ENCODE measurements at regions not wholly inside any gene's neighbourhood (a gene's known extent, or its start where the extent isn't known, plus 50 kb on each side); places are given as distances from the start of the nearest gene placed in this dataset.

DNA sequence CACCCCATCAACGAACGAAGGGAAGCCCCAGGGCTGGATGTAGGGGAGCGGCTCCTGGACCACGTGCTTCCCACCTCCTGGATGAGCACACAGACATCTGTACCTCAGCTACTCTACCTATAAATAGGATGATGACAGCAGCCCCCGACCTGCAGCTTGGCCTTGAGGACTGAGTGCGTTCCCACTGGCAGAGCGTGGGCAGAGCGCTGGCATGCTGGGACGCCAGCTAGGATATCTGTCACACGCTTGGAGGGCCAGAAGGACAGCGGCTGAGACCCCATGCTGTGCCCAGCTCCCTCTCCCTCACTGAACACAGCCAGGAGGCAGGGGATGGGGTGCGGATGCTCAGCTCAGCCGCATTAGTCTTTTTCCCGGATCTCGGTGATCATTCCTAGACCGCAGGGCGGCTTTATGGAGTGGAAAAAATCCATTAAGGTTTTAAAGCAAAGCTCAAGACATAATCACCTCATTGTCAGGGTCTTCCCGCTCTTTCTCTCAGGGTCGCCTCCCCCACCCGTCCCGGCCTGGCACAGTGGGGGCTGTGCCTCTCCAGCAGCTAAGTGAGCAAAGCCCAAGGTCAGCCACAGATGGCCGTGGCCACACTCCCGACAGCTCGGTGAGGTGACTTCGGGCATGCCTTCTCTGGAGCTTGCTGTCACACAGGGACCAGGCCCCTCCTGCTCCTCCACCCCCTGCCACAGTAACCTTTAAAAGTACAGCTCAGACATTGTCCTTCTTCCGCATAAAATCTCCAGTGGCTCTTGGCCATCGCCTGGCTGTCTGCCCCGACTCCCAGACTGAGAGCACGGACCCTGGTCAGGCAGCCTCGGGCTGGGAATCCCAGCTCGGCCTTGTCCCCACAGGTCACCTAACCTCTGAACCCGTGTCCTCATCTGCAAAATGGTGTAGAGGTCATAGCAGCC, 69.6 kb upstream of the SHISAL1 start:
- ChIA-PET POLR2A (no interaction called here), CTCF (interaction anchor here (0.6 kb wide), 1 partner anchor 66 kb away, joined by 3 read pairs; no protein-coding TSS in a partner anchor)
- no peak overlapping the region for H3K4me3 ChIP-seq (ENCODE audit: low read depth, low read length)
- no peak for TF ChIP-seq MEIS1 (CRISPR knock-in tag; IDR thresholded peaks at IDR 0.05; ENCODE audit: borderline replicate concordance)
- TF ChIP-seq, protein P1, sequence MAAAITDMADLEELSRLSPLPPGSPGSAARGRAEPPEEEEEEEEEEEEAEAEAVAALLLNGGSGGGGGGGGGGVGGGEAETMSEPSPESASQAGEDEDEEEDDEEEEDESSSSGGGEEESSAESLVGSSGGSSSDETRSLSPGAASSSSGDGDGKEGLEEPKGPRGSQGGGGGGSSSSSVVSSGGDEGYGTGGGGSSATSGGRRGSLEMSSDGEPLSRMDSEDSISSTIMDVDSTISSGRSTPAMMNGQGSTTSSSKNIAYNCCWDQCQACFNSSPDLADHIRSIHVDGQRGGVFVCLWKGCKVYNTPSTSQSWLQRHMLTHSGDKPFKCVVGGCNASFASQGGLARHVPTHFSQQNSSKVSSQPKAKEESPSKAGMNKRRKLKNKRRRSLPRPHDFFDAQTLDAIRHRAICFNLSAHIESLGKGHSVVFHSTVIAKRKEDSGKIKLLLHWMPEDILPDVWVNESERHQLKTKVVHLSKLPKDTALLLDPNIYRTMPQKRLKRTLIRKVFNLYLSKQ (tag by site-specific recombination; IDR thresholded peaks at IDR 0.05; ENCODE audit: borderline replicate concordance): no peak
- peak; percentile 59 for TF ChIP-seq ZIC2 (tag by site-specific recombination; IDR thresholded peaks at IDR 0.05)
- no peak for TF ChIP-seq ZNF140 (tag by site-specific recombination; IDR thresholded peaks at IDR 0.05)
- TF ChIP-seq HOXC10 (CRISPR knock-in tag; IDR thresholded peaks at IDR 0.05): no peak
- TF ChIP-seq ZNF473 (tag by site-specific recombination; IDR thresholded peaks at IDR 0.05): no peak
- no peak for TF ChIP-seq ZNF544 (tag by site-specific recombination; IDR thresholded peaks at IDR 0.05)
- H3K27ac ChIP-seq (ENCODE audit: extremely low read depth, low read depth, low read length): no peak overlapping the region
- H3K9me3 ChIP-seq (ENCODE audit: control insufficient read depth, insufficient read depth, low read depth, low read length): peaks cover 3% of the 10 kb centered on the region; the same call in 1 of the 2 replicates
- no peaks in the 10 kb centered on the region for H3K4me1 ChIP-seq (ENCODE audit: control insufficient read depth, insufficient read depth, low read length)
- H3K36me3 ChIP-seq (ENCODE audit: control insufficient read depth in 2 of 2, insufficient read depth in 1 of 2, low read length in 2 of 2): no peaks in the 10 kb centered on the region

DNA sequence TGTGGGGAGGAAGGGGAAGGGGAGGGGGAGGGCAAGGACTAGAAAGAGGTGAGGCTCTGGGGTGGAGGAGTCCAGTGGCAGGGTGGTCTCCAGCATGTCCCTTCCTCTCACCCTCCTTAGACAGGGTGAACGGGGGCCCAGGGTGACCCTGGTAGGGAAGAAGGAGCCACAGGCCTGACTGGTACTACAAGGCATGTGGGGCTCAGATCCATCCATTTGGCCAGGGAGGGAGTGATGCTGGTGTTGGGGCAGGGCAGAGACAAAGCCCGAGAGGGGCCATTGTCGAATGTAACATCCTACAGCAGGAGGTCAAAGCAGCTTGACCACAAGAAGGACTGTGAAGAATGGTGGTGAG, 69.0 kb upstream of the SHISAL1 start:
- Histone ChIP-seq H3K9me3 (ENCODE audit: control insufficient read depth, insufficient read depth, low read depth, low read length) (peaks cover 3% of the 10 kb centered on the region; the same call in 1 of the 2 replicates), H3K4me3 (ENCODE audit: low read depth, low read length) (no peak overlapping the region), H3K36me3 (ENCODE audit: control insufficient read depth in 2 of 2, insufficient read depth in 1 of 2, low read length in 2 of 2) (no peaks in the 10 kb centered on the region), H3K4me1 (ENCODE audit: control insufficient read depth, insufficient read depth, low read length) (no peaks in the 10 kb centered on the region), H3K27ac (ENCODE audit: extremely low read depth, low read depth, low read length) (no peak overlapping the region)
- ChIA-PET POLR2A (no interaction called here), CTCF (no interaction called here)
- no peak for TF ChIP-seq ZSCAN16 (tag by site-specific recombination; IDR thresholded peaks at IDR 0.05)
- TF ChIP-seq ZNF623 (tag by site-specific recombination; IDR thresholded peaks at IDR 0.05): no peak
- TF ChIP-seq, protein P2, sequence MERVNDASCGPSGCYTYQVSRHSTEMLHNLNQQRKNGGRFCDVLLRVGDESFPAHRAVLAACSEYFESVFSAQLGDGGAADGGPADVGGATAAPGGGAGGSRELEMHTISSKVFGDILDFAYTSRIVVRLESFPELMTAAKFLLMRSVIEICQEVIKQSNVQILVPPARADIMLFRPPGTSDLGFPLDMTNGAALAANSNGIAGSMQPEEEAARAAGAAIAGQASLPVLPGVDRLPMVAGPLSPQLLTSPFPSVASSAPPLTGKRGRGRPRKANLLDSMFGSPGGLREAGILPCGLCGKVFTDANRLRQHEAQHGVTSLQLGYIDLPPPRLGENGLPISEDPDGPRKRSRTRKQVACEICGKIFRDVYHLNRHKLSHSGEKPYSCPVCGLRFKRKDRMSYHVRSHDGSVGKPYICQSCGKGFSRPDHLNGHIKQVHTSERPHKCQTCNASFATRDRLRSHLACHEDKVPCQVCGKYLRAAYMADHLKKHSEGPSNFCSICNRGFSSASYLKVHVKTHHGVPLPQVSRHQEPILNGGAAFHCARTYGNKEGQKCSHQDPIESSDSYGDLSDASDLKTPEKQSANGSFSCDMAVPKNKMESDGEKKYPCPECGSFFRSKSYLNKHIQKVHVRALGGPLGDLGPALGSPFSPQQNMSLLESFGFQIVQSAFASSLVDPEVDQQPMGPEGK (tag by site-specific recombination; IDR thresholded peaks at IDR 0.05): no peak
- TF ChIP-seq ZNF280D (tag by site-specific recombination; IDR thresholded peaks at IDR 0.05): no peak
- TF ChIP-seq ZNF391 (tag by site-specific recombination; IDR thresholded peaks at IDR 0.05; ENCODE audit: borderline replicate concordance, low read depth): no peak
- TF ChIP-seq ZNF654 (tag by site-specific recombination; IDR thresholded peaks at IDR 0.05; ENCODE audit: low read depth): no peak
- TF ChIP-seq ZNF830 (tag by site-specific recombination; IDR thresholded peaks at IDR 0.05; ENCODE audit: low read depth): no peak
